Mesothelial cell of epicardium (in vitro differentiated cells): ENCODE measurements at regions not wholly inside any gene's neighbourhood (a gene's known extent, or its start where the extent isn't known, plus 50 kb on each side); places are given as distances from the start of the nearest gene placed in this dataset.
"Not testable (repeated sequence)": the region's sequence is repeated elsewhere in the genome, so short reads cannot be mapped to it uniquely, and the experiment has no call there.

Source experiments
- DNase-seq, 2 experiments: peaks; one replicate each; pipeline ENCODE4 v3.0.0; 2021; ENCODE audit warnings: low spot score in 2 of 2; ENCODE audit not compliant: unreplicated experiment in 2 of 2
- H3K27ac Mint-ChIP-seq: 2 replicates; pipeline ENCODE4 v1.8.0; 2021; ENCODE audit warnings: mixed read lengths
- H3K27me3 Mint-ChIP-seq: 2 replicates; pipeline ENCODE4 v1.8.0; 2021; ENCODE audit warnings: low read depth, mixed read lengths
- H3K36me3 Mint-ChIP-seq: 2 replicates; pipeline ENCODE4 v1.8.0; 2021; ENCODE audit warnings: mixed read lengths
- H3K4me1 Mint-ChIP-seq: 2 replicates; pipeline ENCODE4 v1.8.0; 2021; ENCODE audit warnings: mixed read lengths
- H3K4me3 Mint-ChIP-seq: 2 replicates; pipeline ENCODE4 v1.8.0; 2021; ENCODE audit warnings: mild to moderate bottlenecking, moderate library complexity, mixed read lengths
- H3K9me3 Mint-ChIP-seq: 2 replicates; pipeline ENCODE4 v1.8.0; 2021; ENCODE audit warnings: mixed read lengths
- TF ChIP-seq, protein P1 (sequence below): fragments of 200-600 bp; sonication (generic); IDR thresholded peaks from one replicate; pipeline ENCODE4 v1.5.0; 2021; ENCODE audit warnings: antibody characterized with exemption; ENCODE audit not compliant: unreplicated experiment

DNA sequence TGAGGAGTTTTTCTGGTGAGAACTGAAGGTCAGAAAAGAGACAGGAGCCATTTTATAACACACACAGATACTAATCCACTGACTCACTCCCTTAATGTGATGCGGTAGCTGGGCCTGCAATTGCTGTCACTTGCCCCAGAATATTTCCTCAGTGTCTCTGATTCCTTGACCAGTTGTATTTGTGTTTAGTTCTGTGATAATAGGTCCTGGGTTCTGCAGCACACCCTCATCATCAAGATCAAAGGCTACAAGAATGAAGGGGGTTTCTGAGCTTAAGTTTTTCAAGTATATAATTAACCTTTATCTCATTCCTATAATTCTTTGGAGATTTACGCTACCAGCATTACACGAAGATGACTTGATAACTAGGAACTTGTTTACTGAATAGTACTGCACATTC is 576.5 kb upstream of the CPXCR1 start:
- TF ChIP-seq, protein P1, sequence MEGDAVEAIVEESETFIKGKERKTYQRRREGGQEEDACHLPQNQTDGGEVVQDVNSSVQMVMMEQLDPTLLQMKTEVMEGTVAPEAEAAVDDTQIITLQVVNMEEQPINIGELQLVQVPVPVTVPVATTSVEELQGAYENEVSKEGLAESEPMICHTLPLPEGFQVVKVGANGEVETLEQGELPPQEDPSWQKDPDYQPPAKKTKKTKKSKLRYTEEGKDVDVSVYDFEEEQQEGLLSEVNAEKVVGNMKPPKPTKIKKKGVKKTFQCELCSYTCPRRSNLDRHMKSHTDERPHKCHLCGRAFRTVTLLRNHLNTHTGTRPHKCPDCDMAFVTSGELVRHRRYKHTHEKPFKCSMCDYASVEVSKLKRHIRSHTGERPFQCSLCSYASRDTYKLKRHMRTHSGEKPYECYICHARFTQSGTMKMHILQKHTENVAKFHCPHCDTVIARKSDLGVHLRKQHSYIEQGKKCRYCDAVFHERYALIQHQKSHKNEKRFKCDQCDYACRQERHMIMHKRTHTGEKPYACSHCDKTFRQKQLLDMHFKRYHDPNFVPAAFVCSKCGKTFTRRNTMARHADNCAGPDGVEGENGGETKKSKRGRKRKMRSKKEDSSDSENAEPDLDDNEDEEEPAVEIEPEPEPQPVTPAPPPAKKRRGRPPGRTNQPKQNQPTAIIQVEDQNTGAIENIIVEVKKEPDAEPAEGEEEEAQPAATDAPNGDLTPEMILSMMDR: no peak
- no peaks in the 10 kb centered on the region for H3K27me3 Mint-ChIP-seq
- no peak overlapping the region for H3K4me3 Mint-ChIP-seq
- peaks cover 32% of the 10 kb centered on the region for H3K9me3 Mint-ChIP-seq
- H3K4me1 Mint-ChIP-seq: peaks cover 10% of the 10 kb centered on the region
- H3K36me3 Mint-ChIP-seq: no peaks in the 10 kb centered on the region
- H3K27ac Mint-ChIP-seq: no peak overlapping the region
- no peak for DNase-seq

DNA sequence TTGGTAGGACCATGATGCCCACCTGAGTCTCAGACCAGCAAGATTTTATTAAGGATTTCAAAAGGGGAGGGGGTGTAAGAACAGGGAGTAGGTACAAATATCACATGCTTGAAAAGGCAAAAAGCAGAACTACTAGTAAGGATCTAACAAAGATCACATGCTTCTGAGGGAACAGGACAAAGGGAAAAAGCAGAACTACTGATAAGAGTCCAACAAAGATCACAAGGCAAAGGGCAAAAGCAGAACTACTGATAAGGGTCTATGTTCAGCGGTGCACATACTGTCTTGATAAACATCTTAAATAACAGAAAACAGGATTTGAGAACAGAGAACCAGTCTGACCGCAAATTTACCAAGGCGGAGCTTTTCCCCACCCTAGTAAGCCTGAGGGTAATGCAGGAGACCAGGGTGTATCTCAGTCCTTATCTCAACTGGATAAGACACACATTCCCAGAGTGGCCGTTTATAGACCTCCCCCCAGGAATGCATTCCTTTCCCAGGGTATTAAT is 573.0 kb upstream of the CPXCR1 start:
- peaks cover 16% of the 10 kb centered on the region for H3K9me3 Mint-ChIP-seq
- not testable (repeated sequence) for DNase-seq, H3K4me3 Mint-ChIP-seq, H3K27ac Mint-ChIP-seq, H3K36me3 Mint-ChIP-seq, H3K27me3 Mint-ChIP-seq
- H3K4me1 Mint-ChIP-seq: peaks cover 10% of the 10 kb centered on the region

DNA sequence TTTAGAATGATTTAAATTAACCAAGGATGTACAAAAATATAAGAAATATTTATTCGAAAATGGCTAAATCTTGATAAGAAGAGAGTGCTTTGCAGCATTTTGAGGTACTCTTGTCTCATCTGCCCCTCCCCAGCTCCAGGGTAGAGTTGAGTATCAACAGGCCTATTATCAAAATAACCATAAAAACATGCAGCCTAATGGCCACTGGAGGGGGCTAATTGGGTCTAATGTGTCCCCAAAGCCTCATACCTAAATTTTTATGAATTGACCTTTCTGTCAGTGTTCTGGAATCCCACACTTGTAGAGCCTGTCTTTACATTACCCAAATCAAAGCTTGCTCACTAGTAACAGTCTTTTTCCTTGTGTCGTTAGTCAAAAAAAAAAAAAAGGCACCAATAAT is 544.9 kb upstream of the CPXCR1 start:
- Mint-ChIP-seq H3K9me3 (no peaks in the 10 kb centered on the region), H3K4me3 (no peak overlapping the region), H3K27ac (no peak overlapping the region), H3K36me3 (no peaks in the 10 kb centered on the region), H3K4me1 (no peaks in the 10 kb centered on the region), H3K27me3 (no peaks in the 10 kb centered on the region)
- no peak for DNase-seq
- TF ChIP-seq, protein P1: no peak

DNA sequence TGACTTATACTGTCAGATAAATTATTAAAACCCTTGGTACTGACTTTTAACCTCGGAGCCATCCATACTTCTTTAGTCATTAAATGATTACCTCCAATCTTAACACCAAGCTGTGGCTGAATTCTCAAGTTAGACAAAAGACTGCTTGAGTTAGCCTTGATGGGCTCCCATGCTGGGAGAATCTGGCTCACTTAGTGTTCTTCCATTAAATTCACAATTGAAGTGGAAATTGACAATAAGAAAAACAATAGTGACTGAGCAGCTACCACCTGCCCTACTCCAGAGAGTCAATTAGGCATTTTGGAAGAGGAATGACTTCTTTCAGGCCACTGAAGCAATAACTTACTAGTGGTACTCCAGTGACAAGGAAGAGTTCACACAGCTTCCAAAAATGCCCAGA is 503.0 kb upstream of the CPXCR1 start:
- Mint-ChIP-seq H3K4me3 (no peak overlapping the region), H3K4me1 (no peaks in the 10 kb centered on the region), H3K36me3 (no peaks in the 10 kb centered on the region), H3K9me3 (no peaks in the 10 kb centered on the region), H3K27ac (no peak overlapping the region), H3K27me3 (no peaks in the 10 kb centered on the region)
- DNase-seq: no peak
- TF ChIP-seq, protein P1: no peak

DNA sequence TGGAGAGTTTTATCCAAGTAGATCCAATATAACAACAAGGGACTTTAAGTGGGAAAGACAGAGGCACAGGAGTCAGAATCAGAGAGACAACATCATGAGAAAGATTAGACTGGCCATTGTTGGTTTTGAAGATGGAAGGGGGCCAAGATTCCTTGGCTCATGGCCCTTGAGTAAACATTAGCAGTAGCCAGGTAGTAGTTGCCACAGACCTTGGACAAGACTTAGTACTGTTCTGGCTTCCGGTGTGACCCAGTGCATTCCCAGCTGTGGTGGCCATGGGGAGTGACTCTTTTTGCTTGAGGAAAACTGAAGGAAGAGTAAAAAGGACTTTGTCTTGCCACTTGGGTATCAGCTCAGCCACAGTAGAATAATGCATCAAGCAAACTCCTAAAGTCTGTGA is 462.2 kb upstream of the CPXCR1 start:
- H3K27ac Mint-ChIP-seq: no peak overlapping the region
- no peaks in the 10 kb centered on the region for H3K27me3 Mint-ChIP-seq
- no peaks in the 10 kb centered on the region for H3K36me3 Mint-ChIP-seq
- no peak for DNase-seq
- H3K4me3 Mint-ChIP-seq: no peak overlapping the region
- TF ChIP-seq, protein P1: no peak
- no peaks in the 10 kb centered on the region for H3K4me1 Mint-ChIP-seq
- H3K9me3 Mint-ChIP-seq: peaks cover 20% of the 10 kb centered on the region

DNA sequence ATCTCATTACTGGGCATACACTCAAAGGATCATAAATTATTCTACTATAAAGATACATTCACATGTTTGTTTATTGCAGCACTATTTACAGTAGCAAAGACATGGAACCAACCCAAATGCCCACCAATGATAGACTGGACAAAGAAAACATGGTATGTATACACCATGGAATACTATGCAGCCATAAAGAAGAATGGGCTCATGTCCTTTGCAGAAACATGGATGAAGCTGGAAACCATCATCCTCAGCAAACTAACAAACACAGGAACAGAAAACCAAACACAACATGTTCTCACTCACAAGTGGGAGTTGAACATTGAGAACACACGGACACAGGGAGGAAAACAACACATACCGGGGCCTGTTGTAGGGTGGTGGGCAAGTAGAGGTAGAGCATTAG is 433.1 kb upstream of the CPXCR1 start:
- peaks cover 45% of the 10 kb centered on the region for H3K9me3 Mint-ChIP-seq
- not testable (repeated sequence) for H3K4me3 Mint-ChIP-seq, H3K36me3 Mint-ChIP-seq, H3K27me3 Mint-ChIP-seq, H3K4me1 Mint-ChIP-seq, H3K27ac Mint-ChIP-seq, DNase-seq

DNA sequence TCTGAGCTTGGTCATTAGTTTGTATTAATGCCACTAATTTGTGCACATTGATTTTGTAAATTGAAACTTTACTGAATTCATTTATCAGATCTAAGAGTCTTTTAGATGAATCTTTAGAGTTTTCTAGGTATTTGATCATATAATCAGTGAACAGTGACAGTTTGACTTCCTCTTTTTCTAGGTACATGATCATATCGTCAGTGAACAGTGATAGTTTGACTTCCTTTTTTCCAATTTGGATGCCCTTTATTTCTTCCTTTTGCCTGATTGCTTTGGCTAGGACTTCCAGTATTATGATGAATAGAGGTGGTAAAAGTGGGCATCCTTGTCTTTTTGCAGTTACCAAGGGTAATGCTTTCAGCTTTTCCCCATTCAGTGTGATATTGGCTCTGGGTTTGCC is 421.4 kb upstream of the CPXCR1 start:
- Mint-ChIP-seq H3K27ac (no peak overlapping the region), H3K36me3 (no peaks in the 10 kb centered on the region)

More for the DNA sequence above, 421.4 kb upstream of the CPXCR1 start:
- Mint-ChIP-seq H3K4me3 (no peak overlapping the region), H3K27me3 (no peaks in the 10 kb centered on the region), H3K9me3 (peaks cover 24% of the 10 kb centered on the region), H3K4me1 (no peaks in the 10 kb centered on the region)
- no peak for DNase-seq
- TF ChIP-seq, protein P1: no peak
